Panc1 (cell line): ENCODE measurements at regions not wholly inside any gene's neighbourhood (a gene's known extent, or its start where the extent isn't known, plus 50 kb on each side); places are given as distances from the start of the nearest gene placed in this dataset.

Source experiments
- ATAC-seq: fragments of 200-7000 bp; cut with Tn5 transposase; 2 replicates; pipeline ENCODE4 v1.9.1; 2020; ENCODE audit warnings: mild to moderate bottlenecking, moderate library complexity
- BruUV-seq: library from RNA; stranded (reverse); fragments of 400-500 nt; replicated peaks from 2 replicates; lab custom pipeline; 2021; lab: Mats Ljungman, UMichigan
- CTCF ChIA-PET: fragments of 300-600 bp; sonication (Branson Sonifier 250); formaldehyde crosslinking; loops from one replicate; lab custom pipeline; 2022; ENCODE audit warnings: antibody characterized with exemption; lab: Charles Lee
- POLR2A ChIA-PET: fragments of 300-600 bp; sonication (Branson Sonifier 250); formaldehyde crosslinking; loops from one replicate; lab custom pipeline; 2022; ENCODE audit warnings: antibody characterized with exemption; lab: Charles Lee
- DNase-seq: peaks from one replicate; pipeline ENCODE4 v3.0.0-alpha.2; 2010; ENCODE audit warnings: low read depth, low spot score
- H3K27ac ChIP-seq: 2 replicates; pipeline ENCODE4 v1.5.1; 2011; ENCODE audit warnings: mild to moderate bottlenecking, low read length, inconsistent platforms
- H3K27me3 ChIP-seq: fragments of 200-500 bp; sonication (Bioruptor generic); 2 replicates; pipeline ENCODE4 v1.6.0; 2014; ENCODE audit warnings: low read length, inconsistent platforms; ENCODE audit not compliant: control insufficient read depth, insufficient read depth
- H3K36me3 ChIP-seq: fragments of 200-500 bp; sonication (Bioruptor generic); 2 replicates; pipeline ENCODE4 v1.5.1; 2014; ENCODE audit warnings: inconsistent platforms, mild to moderate bottlenecking, low read length, moderate library complexity; ENCODE audit not compliant: control insufficient read depth, insufficient read depth
- H3K4me1 ChIP-seq: 2 replicates; pipeline ENCODE4 v1.5.1; 2011; ENCODE audit warnings: inconsistent platforms, mild to moderate bottlenecking, low read length, moderate library complexity; ENCODE audit not compliant: control insufficient read depth, insufficient read depth
- H3K4me3 ChIP-seq, 2 experiments: 2 replicates each; pipeline ENCODE4 v1.5.1; 2011 to 2012; ENCODE audit warnings: low read depth in 2 of 2, low read length in 2 of 2, mild to moderate bottlenecking in 2 of 2, inconsistent platforms in 1 of 2, moderate library complexity in 1 of 2
- H3K9me3 ChIP-seq: fragments of 200-500 bp; sonication (Bioruptor generic); 2 replicates; pipeline ENCODE4 v1.5.1; 2014; ENCODE audit warnings: low read depth, mild to moderate bottlenecking, inconsistent platforms, low read length, moderate library complexity; ENCODE audit not compliant: control insufficient read depth, insufficient read depth
- CTCF ChIP-seq: fragments of 450-650 bp; IDR thresholded peaks from 2 replicates; pipeline ENCODE4 v1.5.1; 2017; ENCODE audit warnings: mild to moderate bottlenecking
- POLR2AphosphoS5 ChIP-seq: IDR thresholded peaks from 2 replicates; pipeline ENCODE4 v1.6.1; 2012; ENCODE audit warnings: mild to moderate bottlenecking, low read depth, low read length, moderate library complexity
- REST ChIP-seq, 2 experiments: IDR thresholded peaks; 2 replicates each; pipeline ENCODE4 v1.6.1; 2011 to 2012; ENCODE audit warnings: low read depth in 2 of 2, control low read depth in 1 of 2, low read length in 1 of 2, mild to moderate bottlenecking in 1 of 2, moderate library complexity in 1 of 2; ENCODE audit not compliant: insufficient read depth in 1 of 2
- SIN3A ChIP-seq: IDR thresholded peaks from 2 replicates; pipeline ENCODE4 v1.6.1; 2012; ENCODE audit warnings: low read depth, mild to moderate bottlenecking, low read length, moderate library complexity, borderline replicate concordance; ENCODE audit not compliant: insufficient read depth
- TCF7L2 ChIP-seq: IDR thresholded peaks from 2 replicates; pipeline ENCODE4 v1.6.1; 2011; ENCODE audit warnings: mild to moderate bottlenecking, low read depth, low read length, inconsistent platforms
- in situ Hi-C: cut with HindIII; loops from 2 replicates; pipeline ENCODE4 v1.10.0; 2016; ENCODE audit warnings: low sequenced_read_pairs, low pct_unique_long_range_greater_than_20kb
- intact Hi-C: fragments of 100-400 bp; cut with micrococcal nuclease; formaldehyde crosslinking; loops from one replicate; pipeline ENCODE4 v1.10.0; 2022; ENCODE audit not compliant: unreplicated experiment

GRCh38 chr9:73525350-73525749, 373.7 kb downstream of the ANXA1 start:
- intact Hi-C loops (no loop called here), in situ Hi-C loops (no loop called here)
- Histone ChIP-seq H3K27ac (no peak overlapping the region), H3K4me1 (no peaks in the 10 kb centered on the region), H3K36me3 (no peaks in the 10 kb centered on the region), H3K9me3 (no peaks in the 10 kb centered on the region), H3K27me3 (no peaks in the 10 kb centered on the region), H3K4me3 (no peak overlapping the region)
- TF ChIP-seq SIN3A (no peak), TCF7L2 (no peak), CTCF (no peak), REST (IDR thresholded peaks at IDR 0.05; ENCODE audit: insufficient read depth in 1 of 2, low read depth in 2 of 2, low read length in 1 of 2) (no peak), POLR2AphosphoS5 (no peak)
- POLR2A ChIA-PET = no interaction called here
- BruUV-seq = no TSS peak
- DNase-seq (no peak), ATAC-seq (no peak)
- CTCF ChIA-PET = no interaction called here

GRCh38 chr9:73527521-73527920, 375.9 kb downstream of the ANXA1 start:
- ATAC-seq (no peak), DNase-seq (no peak)
- intact Hi-C loops = no loop called here
- no peak overlapping the region for H3K4me3 ChIP-seq
- H3K9me3 ChIP-seq = no peaks in the 10 kb centered on the region
- BruUV-seq = no TSS peak
- no peaks in the 10 kb centered on the region for H3K27me3 ChIP-seq
- H3K36me3 ChIP-seq = no peaks in the 10 kb centered on the region
- H3K27ac ChIP-seq = no peak overlapping the region
- in situ Hi-C loops = no loop called here
- no peak for TF ChIP-seq SIN3A
- no peak for TF ChIP-seq TCF7L2
- no peak for TF ChIP-seq REST (IDR thresholded peaks at IDR 0.05; ENCODE audit: insufficient read depth in 1 of 2, low read depth in 2 of 2, low read length in 1 of 2)
- TF ChIP-seq POLR2AphosphoS5 = no peak
- TF ChIP-seq CTCF = no peak
- ChIA-PET POLR2A (no interaction called here), CTCF (no interaction called here)
- H3K4me1 ChIP-seq = no peaks in the 10 kb centered on the region
